K562 (cell line): ENCODE measurements at regions not wholly inside any gene's neighbourhood (a gene's known extent, or its start where the extent isn't known, plus 50 kb on each side); places are given as distances from the start of the nearest gene placed in this dataset.

Experiments
- ELF2 ChIP-seq: fragments of 250-450 bp; sonication (Bioruptor Pico); IDR thresholded peaks from 2 replicates; pipeline ENCODE4 v1.5.0; 2021; ENCODE audit warnings: mild to moderate bottlenecking
- EP300 ChIP-seq: IDR thresholded peaks from 2 replicates; pipeline ENCODE4 v1.6.1; 2012; ENCODE audit warnings: low read length, improper control_type of control experiment
- MBD1 ChIP-seq: fragments of 250-450 bp; sonication (Bioruptor Pico); IDR thresholded peaks from 2 replicates; pipeline ENCODE4 v1.8.0; 2022; ENCODE audit warnings: inconsistent platforms
- POU5F1 ChIP-seq: fragments of 150-350 bp; IDR thresholded peaks from 2 replicates; pipeline ENCODE4 v1.6.1; 2014; ENCODE audit warnings: borderline replicate concordance, low read length, low read depth, mild to moderate bottlenecking; ENCODE audit not compliant: partially characterized antibody
- RBM14 ChIP-seq: fragments of 200-400 bp; formaldehyde crosslinking; IDR thresholded peaks from 2 replicates; pipeline ENCODE4 v1.6.1; 2018; ENCODE audit warnings: low read depth, mild to moderate bottlenecking, low read length, moderate library complexity, borderline replicate concordance; ENCODE audit not compliant: insufficient read depth
- SAFB ChIP-seq: fragments of 200-400 bp; formaldehyde crosslinking; IDR thresholded peaks from 2 replicates; pipeline ENCODE4 v1.6.1; 2017; ENCODE audit warnings: low read depth, low read length, borderline replicate concordance
- SIX5 ChIP-seq, 2 experiments: IDR thresholded peaks; 2 replicates each; pipeline ENCODE4 v1.6.1; 2011; ENCODE audit warnings: low read length in 2 of 2, borderline replicate concordance in 1 of 2, low read depth in 1 of 2, mild to moderate bottlenecking in 1 of 2, moderate library complexity in 1 of 2; ENCODE audit not compliant: insufficient read depth in 1 of 2
- SUPT5H ChIP-seq: fragments of 450-650 bp; IDR thresholded peaks from 2 replicates; pipeline ENCODE4 v1.6.1; 2016
- ZNF12 ChIP-seq: sonication (generic); formaldehyde crosslinking; IDR thresholded peaks from 2 replicates; pipeline ENCODE4 v1.4.0; 2020; ENCODE audit warnings: mild to moderate bottlenecking, missing genetic modification reagents
- ZNF134 ChIP-seq: fragments of 250-450 bp; sonication (Bioruptor Pico); conservative IDR thresholded peaks from 2 replicates; pipeline ENCODE4 v1.4.0; 2020
- ZNF655 ChIP-seq: fragments of 250-450 bp; sonication (Bioruptor Pico); IDR thresholded peaks from 2 replicates; pipeline ENCODE4 v1.5.0; 2021
- TF ChIP-seq, protein P1 (sequence below): fragments of 450-650 bp; formaldehyde crosslinking; IDR thresholded peaks from 2 replicates; pipeline ENCODE4 v1.4.0; 2020; ENCODE audit warnings: mild to moderate bottlenecking, mixed read lengths

DNA sequence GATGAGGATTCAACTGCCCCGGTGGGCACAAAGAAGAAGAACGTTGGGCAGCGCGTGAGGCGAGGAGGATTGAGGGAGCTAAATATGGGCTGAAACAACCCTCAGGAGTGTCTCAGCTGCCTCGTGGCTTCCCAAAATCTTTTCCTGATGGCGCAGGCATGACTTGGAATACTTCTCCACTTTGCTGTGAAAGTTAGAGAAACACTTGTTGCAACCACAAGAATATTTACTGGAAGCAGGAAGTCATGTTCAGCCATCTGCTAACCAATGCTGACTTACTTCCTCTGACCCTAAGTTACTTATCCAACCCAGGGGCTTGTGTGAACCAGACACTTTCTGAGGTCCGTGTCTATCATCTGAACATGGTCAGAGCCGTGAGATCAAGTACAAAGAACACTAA, 148.8 kb downstream of the ARL4C start (continued):
- TF ChIP-seq, protein P1, sequence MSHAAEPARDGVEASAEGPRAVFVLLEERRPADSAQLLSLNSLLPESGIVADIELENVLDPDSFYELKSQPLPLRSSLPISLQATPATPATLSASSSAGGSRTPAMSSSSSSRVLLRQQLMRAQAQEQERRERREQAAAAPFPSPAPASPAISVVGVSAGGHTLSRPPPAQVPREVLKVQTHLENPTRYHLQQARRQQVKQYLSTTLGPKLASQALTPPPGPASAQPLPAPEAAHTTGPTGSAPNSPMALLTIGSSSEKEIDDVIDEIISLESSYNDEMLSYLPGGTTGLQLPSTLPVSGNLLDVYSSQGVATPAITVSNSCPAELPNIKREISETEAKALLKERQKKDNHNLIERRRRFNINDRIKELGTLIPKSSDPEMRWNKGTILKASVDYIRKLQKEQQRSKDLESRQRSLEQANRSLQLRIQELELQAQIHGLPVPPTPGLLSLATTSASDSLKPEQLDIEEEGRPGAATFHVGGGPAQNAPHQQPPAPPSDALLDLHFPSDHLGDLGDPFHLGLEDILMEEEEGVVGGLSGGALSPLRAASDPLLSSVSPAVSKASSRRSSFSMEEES (CRISPR knock-in tag): no peak
- TF ChIP-seq SUPT5H (no peak), ZNF134 (CRISPR knock-in tag) (no peak), SIX5 (IDR thresholded peaks at IDR 0.05; ENCODE audit: borderline replicate concordance in 1 of 2, insufficient read depth in 1 of 2, low read depth in 1 of 2, low read length in 2 of 2) (no peak), ELF2 (CRISPR knock-in tag) (no peak), SAFB (no peak), RBM14 (no peak), EP300 (no peak), ZNF655 (CRISPR knock-in tag) (no peak), ZNF12 (CRISPR knock-in tag) (no peak), MBD1 (CRISPR knock-in tag) (no peak), POU5F1 (no peak)
